ENCODE measurements at regions not wholly inside any gene's neighbourhood (a gene's known extent, or its start where the extent isn't known, plus 50 kb on each side); places are given as distances from the start of the nearest gene placed in this dataset.

DNA sequence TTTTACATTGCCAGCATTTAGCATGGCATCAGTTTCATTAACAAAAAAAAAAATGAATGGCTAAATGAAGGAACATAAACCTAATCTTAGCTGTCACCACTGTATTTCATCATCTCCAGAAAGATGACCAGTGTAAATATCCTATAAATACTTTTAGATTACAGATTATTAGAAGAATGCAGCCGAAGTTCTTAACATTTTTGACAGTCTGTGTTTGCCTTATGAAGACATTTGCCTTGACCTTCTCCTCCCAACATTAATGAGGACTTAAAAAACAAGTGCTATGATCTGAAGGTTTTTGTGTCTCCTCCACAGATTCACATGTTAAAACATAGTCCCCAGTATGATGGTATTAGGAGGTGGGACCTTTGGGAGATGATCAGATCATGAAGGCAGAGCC, 253.0 kb downstream of the SNAPC1 start:
- Histone ChIP-seq H3K27ac (no peak overlapping the region), H3K36me3 (no peaks in the 10 kb centered on the region), H3K4me3 (no peak overlapping the region), H3K9me3 (no peaks in the 10 kb centered on the region), H3K4me1 (no peaks in the 10 kb centered on the region), H3K27me3 (no peaks in the 10 kb centered on the region)
- DNase-seq (no peak), ATAC-seq (no peak)
- TF ChIP-seq POLR2A (IDR thresholded peaks at IDR 0.05), result no peak
- TF ChIP-seq, protein P1, sequence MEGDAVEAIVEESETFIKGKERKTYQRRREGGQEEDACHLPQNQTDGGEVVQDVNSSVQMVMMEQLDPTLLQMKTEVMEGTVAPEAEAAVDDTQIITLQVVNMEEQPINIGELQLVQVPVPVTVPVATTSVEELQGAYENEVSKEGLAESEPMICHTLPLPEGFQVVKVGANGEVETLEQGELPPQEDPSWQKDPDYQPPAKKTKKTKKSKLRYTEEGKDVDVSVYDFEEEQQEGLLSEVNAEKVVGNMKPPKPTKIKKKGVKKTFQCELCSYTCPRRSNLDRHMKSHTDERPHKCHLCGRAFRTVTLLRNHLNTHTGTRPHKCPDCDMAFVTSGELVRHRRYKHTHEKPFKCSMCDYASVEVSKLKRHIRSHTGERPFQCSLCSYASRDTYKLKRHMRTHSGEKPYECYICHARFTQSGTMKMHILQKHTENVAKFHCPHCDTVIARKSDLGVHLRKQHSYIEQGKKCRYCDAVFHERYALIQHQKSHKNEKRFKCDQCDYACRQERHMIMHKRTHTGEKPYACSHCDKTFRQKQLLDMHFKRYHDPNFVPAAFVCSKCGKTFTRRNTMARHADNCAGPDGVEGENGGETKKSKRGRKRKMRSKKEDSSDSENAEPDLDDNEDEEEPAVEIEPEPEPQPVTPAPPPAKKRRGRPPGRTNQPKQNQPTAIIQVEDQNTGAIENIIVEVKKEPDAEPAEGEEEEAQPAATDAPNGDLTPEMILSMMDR (IDR thresholded peaks at IDR 0.05), result no peak
- 6% methylated on average over 1 of the region's 1 CpG for WGBS (ENCODE audit: insufficient coverage, low coverage, low lambda C conversion rate, missing lambda C conversion rate)
- intact Hi-C loops (cut with DNase I), result no loop called here

DNA sequence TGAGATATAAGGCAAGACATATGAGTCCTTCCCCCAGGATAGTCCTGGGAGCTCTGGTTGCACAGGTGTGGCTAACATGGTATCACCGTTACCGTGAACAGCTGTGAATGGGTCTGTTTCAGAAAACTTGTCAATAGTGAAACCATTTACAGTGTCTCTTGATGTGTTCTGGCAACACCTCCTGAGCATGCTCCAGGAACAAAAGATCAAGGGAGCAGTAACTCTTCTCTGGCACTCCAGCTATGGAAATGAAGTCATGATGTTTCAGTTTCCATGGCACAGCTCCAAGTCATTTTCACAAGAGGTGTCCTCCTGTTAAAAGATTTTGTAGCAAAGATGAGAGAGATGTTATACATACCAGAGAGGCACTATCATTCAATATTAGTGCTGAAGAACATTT, 253.7 kb downstream of the SNAPC1 start:
- Histone ChIP-seq H3K4me3 (no peak overlapping the region), H3K36me3 (no peaks in the 10 kb centered on the region), H3K27ac (no peak overlapping the region), H3K4me1 (no peaks in the 10 kb centered on the region), H3K9me3 (no peaks in the 10 kb centered on the region), H3K27me3 (no peaks in the 10 kb centered on the region)
- WGBS (ENCODE audit: insufficient coverage, low coverage, low lambda C conversion rate, missing lambda C conversion rate), result no CpG with 5 or more reads among the region's 2 CpGs
- ATAC-seq (no peak), DNase-seq (no peak)
- intact Hi-C loops (cut with DNase I), result no loop called here
- TF ChIP-seq, protein P1 (IDR thresholded peaks at IDR 0.05), result no peak
- TF ChIP-seq POLR2A (IDR thresholded peaks at IDR 0.05), result no peak

DNA sequence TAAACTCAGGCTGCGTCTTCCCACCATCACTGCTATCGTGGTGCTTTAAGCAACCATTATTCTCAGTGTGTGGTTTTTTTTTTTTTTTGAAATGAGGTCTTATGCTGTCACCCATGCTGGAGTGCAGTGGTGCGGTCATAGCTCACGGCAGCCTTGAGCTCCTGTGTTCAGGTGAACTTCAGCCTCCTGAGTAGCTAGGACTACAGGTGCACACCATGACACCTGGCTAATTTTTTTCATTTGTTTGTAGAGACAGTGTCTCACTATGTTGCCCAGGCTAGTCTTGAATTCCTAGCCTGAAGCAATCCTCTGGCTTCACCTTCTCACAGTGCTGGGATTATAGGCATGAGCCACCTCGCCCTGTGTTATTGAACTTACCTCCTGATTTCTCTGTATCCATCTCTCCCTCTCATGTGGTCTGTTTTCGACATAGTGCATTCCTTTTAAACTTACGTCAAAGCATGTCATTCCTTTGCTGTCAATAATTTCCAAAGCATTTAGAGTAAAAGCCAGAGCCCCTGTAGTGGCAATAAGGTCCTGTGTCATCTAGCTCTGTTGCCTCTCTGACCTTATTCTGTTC, 255.5 kb downstream of the SNAPC1 start:
- Histone ChIP-seq H3K9me3 (no peaks in the 10 kb centered on the region), H3K36me3 (no peaks in the 10 kb centered on the region), H3K27me3 (no peaks in the 10 kb centered on the region), H3K4me3 (no peak overlapping the region), H3K4me1 (no peaks in the 10 kb centered on the region), H3K27ac (no peak overlapping the region)
- intact Hi-C loops (cut with DNase I), result no loop called here
- DNase-seq (no peak), ATAC-seq (no peak)
- TF ChIP-seq, protein P1 (IDR thresholded peaks at IDR 0.05), result no peak
- no peak for TF ChIP-seq POLR2A (IDR thresholded peaks at IDR 0.05)
- 66% methylated on average over 7 of the region's 7 CpGs for WGBS (ENCODE audit: insufficient coverage, low coverage, low lambda C conversion rate, missing lambda C conversion rate)

DNA sequence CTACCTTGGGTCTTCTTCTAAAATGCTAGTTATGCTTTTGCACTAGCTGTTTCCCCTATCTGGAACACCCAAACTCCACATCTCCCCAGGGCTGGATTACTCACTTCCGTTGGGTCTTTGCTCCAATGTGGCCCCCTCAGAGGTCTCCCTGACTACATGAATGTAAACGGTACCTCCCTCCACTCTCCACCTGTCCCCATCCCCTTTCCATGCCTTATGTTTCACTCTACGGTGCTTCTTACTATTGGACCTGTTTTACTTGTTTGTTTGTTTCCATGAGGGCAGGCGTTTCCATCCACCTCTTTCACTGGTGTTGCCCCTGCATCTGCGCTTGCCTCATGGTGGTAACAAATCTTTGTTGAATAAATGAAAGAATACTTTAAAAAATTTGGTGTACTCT, 256.4 kb downstream of the SNAPC1 start:
- DNase-seq (no peak), ATAC-seq (no peak)
- Histone ChIP-seq H3K27ac (no peak overlapping the region), H3K4me3 (no peak overlapping the region), H3K27me3 (no peaks in the 10 kb centered on the region), H3K9me3 (no peaks in the 10 kb centered on the region), H3K4me1 (no peaks in the 10 kb centered on the region), H3K36me3 (no peaks in the 10 kb centered on the region)
- no peak for TF ChIP-seq POLR2A (IDR thresholded peaks at IDR 0.05)
- TF ChIP-seq, protein P1 (IDR thresholded peaks at IDR 0.05), result no peak
- 49% methylated on average over 5 of the region's 5 CpGs for WGBS (ENCODE audit: insufficient coverage, low coverage, low lambda C conversion rate, missing lambda C conversion rate)
- intact Hi-C loops (cut with DNase I), result no loop called here

DNA sequence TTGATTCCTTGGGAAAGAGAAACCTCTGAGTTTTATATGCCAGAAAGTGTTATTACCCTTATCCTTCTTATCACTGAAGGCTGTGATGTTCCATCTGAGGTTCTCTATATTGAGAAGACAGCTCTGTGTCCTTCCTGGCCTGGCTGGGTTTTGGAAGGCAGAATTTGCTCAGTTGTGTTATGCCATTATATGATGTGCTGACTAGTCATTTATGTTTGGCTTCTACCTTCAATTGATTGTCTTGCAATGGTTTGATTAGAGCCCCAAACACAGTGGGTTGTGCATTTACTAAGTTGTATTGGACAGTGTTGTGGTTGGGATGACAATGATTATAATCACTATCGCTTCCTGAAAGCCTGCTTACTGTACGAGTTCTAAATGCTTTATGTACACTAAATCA, 265.7 kb downstream of the SNAPC1 start:
- H3K27me3 ChIP-seq, result no peaks in the 10 kb centered on the region
- DNase-seq (no peak), ATAC-seq (no peak)
- no peaks in the 10 kb centered on the region for H3K4me1 ChIP-seq
- no peak for TF ChIP-seq POLR2A (IDR thresholded peaks at IDR 0.05)
- TF ChIP-seq, protein P1 (IDR thresholded peaks at IDR 0.05), result no peak
- intact Hi-C loops (cut with DNase I), result no loop called here
- no peak overlapping the region for H3K4me3 ChIP-seq
- no peak overlapping the region for H3K27ac ChIP-seq
- no peaks in the 10 kb centered on the region for H3K9me3 ChIP-seq
- no peaks in the 10 kb centered on the region for H3K36me3 ChIP-seq
- 63% methylated on average over 2 of the region's 2 CpGs for WGBS (ENCODE audit: insufficient coverage, low coverage, low lambda C conversion rate, missing lambda C conversion rate)
